T1000 (cell line): ENCODE measurements at regions not wholly inside any gene's neighbourhood (a gene's known extent, or its start where the extent isn't known, plus 50 kb on each side); places are given as distances from the start of the nearest gene placed in this dataset.
"Not testable (repeated sequence)": the region's sequence is repeated elsewhere in the genome, so short reads cannot be mapped to it uniquely, and the experiment has no call there.

Source experiments
- DNase-seq: peaks from one replicate; lab custom pipeline; 2025; ENCODE audit warnings: mixed read lengths; lab: John Stamatoyannopoulos, UW

GRCh38 chr12:17357396-17357795, 732.6 kb downstream of the RERGL start:
- DNase-seq, result no peak

- no peak for DNase-seq
These were observed 737.8 kb downstream of the RERGL start for GRCh38 chr12:17352164-17352563.

- DNase-seq, result no peak
These were observed 741.7 kb downstream of the RERGL start for GRCh38 chr12:17348311-17348710.

- DNase-seq, result no peak
These were observed 738.7 kb upstream of the LMO3 start for GRCh38 chr12:17344649-17345048.

GRCh38 chr12:17342381-17342961, 736.5 kb upstream of the LMO3 start:
- no peak for DNase-seq

- DNase-seq, result no peak
These were observed 729.5 kb upstream of the LMO3 start for GRCh38 chr12:17335487-17335886.

GRCh38 chr12:17334784-17335183, 728.8 kb upstream of the LMO3 start:
- DNase-seq, result no peak

- no peak for DNase-seq
These were observed 727.3 kb upstream of the LMO3 start for GRCh38 chr12:17333287-17333686.

GRCh38 chr12:17326649-17327048, 720.7 kb upstream of the LMO3 start:
- no peak for DNase-seq

GRCh38 chr12:17322090-17322489, 716.1 kb upstream of the LMO3 start:
- no peak for DNase-seq

GRCh38 chr12:17304503-17305347, 698.8 kb upstream of the LMO3 start:
- peak; percentile 43 for DNase-seq

- DNase-seq, result no peak
These were observed 696.0 kb upstream of the LMO3 start for GRCh38 chr12:17302001-17302400.

GRCh38 chr12:17301544-17301943, 695.6 kb upstream of the LMO3 start:
- DNase-seq, result no peak

GRCh38 chr12:17296882-17297281, 690.9 kb upstream of the LMO3 start:
- no peak for DNase-seq

- DNase-seq, result no peak
These were observed 680.9 kb upstream of the LMO3 start for GRCh38 chr12:17286874-17287273.

- DNase-seq, result no peak
These were observed 678.9 kb upstream of the LMO3 start for GRCh38 chr12:17284873-17285272.

GRCh38 chr12:17283563-17283962, 677.6 kb upstream of the LMO3 start:
- no peak for DNase-seq

- not testable (repeated sequence) for DNase-seq
These were observed 676.2 kb upstream of the LMO3 start for GRCh38 chr12:17282169-17282568.

GRCh38 chr12:17278946-17279345, 673.0 kb upstream of the LMO3 start:
- no peak for DNase-seq

- no peak for DNase-seq
These were observed 670.2 kb upstream of the LMO3 start for GRCh38 chr12:17276196-17276595.

- no peak for DNase-seq
These were observed 660.9 kb upstream of the LMO3 start for GRCh38 chr12:17266856-17267255.

- no peak for DNase-seq
These were observed 658.6 kb upstream of the LMO3 start for GRCh38 chr12:17264603-17265002.

GRCh38 chr12:17239874-17240273, 633.9 kb upstream of the LMO3 start:
- no peak for DNase-seq

GRCh38 chr12:17235996-17236395, 630.0 kb upstream of the LMO3 start:
- no peak for DNase-seq
